GM06990 (cell line): ENCODE measurements at regions not wholly inside any gene's neighbourhood (a gene's known extent, or its start where the extent isn't known, plus 50 kb on each side); places are given as distances from the start of the nearest gene placed in this dataset.
"Not testable (repeated sequence)": the region's sequence is repeated elsewhere in the genome, so short reads cannot be mapped to it uniquely, and the experiment has no call there.

Experiments
- DNase-seq: peaks from one replicate; pipeline ENCODE4 v3.0.0-alpha.2; 2011; ENCODE audit not compliant: insufficient read length; ENCODE audit errors: extremely low read depth
- H3K27me3 ChIP-seq: replicated peaks from 2 replicates; pipeline ENCODE4 v1.6.0; 2011; ENCODE audit warnings: low read length; ENCODE audit not compliant: control insufficient read depth, insufficient read depth
- H3K36me3 ChIP-seq: 2 replicates; pipeline ENCODE4 v1.5.1; 2011; ENCODE audit warnings: low read length; ENCODE audit not compliant: control insufficient read depth, insufficient read depth
- H3K4me3 ChIP-seq: replicated peaks from 2 replicates; pipeline ENCODE4 v1.5.1; 2011; ENCODE audit warnings: low read depth, mild to moderate bottlenecking, control low read depth, low read length
- TF ChIP-seq, protein P1 (sequence below): IDR thresholded peaks from 2 replicates; pipeline ENCODE4 v1.5.1; 2011; ENCODE audit warnings: low read length, control low read depth, mild to moderate bottlenecking, inconsistent platforms; ENCODE audit not compliant: insufficient read depth, poor library complexity, severe bottlenecking

DNA sequence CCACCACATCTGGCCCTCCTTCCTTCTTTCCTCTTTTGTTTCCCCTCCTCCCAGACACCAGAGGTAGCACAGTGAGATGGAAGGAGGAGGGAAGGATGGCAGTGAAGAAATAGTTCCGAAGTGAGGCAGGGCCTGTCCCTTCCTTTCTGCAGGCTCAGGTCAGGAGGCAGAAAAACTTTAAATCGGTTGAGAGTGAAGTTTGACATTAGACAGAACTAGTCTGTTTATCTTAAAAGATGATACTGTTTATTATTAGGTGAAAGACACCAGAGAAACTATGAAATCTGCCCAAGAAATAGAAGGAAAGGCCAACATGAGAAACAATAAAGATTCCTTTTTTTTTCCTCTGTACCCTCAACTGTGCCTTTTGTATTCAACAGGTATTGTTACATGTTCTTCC, 670.3 kb downstream of the UTRN start:
- TF ChIP-seq, protein P1, sequence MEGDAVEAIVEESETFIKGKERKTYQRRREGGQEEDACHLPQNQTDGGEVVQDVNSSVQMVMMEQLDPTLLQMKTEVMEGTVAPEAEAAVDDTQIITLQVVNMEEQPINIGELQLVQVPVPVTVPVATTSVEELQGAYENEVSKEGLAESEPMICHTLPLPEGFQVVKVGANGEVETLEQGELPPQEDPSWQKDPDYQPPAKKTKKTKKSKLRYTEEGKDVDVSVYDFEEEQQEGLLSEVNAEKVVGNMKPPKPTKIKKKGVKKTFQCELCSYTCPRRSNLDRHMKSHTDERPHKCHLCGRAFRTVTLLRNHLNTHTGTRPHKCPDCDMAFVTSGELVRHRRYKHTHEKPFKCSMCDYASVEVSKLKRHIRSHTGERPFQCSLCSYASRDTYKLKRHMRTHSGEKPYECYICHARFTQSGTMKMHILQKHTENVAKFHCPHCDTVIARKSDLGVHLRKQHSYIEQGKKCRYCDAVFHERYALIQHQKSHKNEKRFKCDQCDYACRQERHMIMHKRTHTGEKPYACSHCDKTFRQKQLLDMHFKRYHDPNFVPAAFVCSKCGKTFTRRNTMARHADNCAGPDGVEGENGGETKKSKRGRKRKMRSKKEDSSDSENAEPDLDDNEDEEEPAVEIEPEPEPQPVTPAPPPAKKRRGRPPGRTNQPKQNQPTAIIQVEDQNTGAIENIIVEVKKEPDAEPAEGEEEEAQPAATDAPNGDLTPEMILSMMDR: no peak
- H3K4me3 ChIP-seq: no peak overlapping the region

DNA sequence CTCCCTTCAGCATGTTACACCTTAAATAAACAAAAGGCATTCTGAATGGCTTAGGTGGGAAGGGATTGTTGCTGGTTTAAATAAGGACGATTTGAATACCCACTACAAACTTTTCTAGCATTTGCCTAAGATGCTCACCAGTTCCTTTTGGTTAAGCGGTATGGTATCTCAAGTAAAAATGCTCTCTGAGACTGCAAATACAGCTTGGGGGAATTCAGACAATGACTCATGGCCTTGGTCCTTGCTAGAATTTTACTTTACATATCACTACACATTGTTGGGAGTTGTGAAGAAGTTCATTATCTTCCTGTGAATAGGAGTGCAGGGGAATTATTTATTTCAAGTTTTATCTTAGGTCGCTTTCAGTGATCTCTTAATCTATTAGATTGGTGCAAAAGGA, 670.7 kb downstream of the UTRN start:
- no peak overlapping the region for H3K4me3 ChIP-seq
- DNase-seq: no peak
- TF ChIP-seq, protein P1: no peak
- H3K27me3 ChIP-seq: no peaks in the 10 kb centered on the region
- no peaks in the 10 kb centered on the region for H3K36me3 ChIP-seq

More for the DNA sequence above, 670.3 kb downstream of the UTRN start:
- no peak for DNase-seq
- Histone ChIP-seq H3K27me3 (no peaks in the 10 kb centered on the region), H3K36me3 (no peaks in the 10 kb centered on the region)

DNA sequence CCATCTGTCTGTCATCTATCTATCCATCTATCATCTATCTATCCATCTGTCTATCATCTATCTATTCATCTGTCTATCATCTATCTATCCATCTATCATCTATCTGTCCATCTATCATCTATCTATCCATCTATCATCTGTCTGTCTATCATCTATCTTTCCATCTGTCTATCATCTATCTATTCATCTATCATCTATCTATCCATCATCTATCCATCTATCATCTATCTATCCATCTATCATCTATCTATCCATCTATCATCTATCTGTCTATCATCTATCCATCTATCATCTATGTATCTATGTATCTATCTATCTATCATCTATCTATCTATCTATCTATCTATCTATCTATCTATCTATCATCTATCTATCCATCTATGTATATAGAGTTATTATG, 671.6 kb downstream of the UTRN start:
- H3K36me3 ChIP-seq, H3K4me3 ChIP-seq, DNase-seq, H3K27me3 ChIP-seq: not testable (repeated sequence)

DNA sequence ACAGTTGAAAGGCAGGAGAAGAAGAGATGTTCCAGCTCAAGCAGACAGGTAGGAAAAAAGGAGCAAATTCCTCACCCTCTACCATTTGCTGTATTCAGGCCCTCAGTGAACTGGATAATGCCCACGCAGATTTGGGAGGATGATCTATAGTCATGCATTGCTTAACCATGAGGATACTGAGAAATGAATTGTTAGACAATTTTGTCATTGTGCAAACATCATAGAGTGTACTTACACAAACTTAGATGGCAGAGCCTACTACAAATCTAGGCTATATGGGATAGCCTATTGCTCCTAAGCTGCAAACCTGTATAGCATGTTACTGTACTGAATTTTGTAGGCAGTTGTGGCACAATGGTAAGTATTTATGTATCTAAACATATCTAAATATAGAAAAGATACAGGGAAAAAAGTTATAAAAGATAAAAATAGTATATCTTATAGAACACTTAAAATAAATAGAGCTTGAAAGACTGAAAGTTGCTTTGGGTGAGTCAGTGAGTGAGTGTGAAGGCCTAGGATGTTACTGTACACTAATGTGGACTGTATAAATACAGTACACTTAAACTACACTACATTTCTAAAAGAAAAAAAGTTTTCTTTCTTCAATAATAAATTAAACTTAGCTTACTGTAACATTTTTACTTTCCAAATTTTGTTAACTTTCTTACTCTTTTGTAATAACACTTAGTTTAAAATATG, 672.3 kb downstream of the UTRN start:
- TF ChIP-seq, protein P1: no peak
- DNase-seq: no peak
- H3K36me3 ChIP-seq: no peaks in the 10 kb centered on the region
- H3K27me3 ChIP-seq: no peaks in the 10 kb centered on the region
- no peak overlapping the region for H3K4me3 ChIP-seq

DNA sequence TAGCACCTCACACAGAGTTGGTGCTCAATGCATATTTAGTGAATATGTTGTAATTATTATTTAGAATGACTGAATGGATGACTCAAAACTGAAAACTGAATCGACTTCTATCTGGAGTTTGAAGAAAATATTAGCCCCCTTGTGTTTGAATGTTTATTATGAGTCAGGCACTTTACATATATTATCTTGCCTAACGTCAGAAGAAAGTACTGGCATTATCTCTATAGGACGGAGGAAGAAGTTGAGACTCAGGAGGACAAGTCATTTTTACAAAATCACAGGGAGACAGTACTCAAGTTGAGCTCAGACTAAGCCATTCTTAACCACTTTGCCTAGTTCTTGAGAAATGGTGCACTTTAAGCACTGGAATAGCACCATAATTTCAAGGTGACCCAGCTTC, 684.0 kb downstream of the UTRN start:
- Histone ChIP-seq H3K27me3 (0 out of 2 replicates have a peak, but pooled peaks cover 1% of the 10 kb centered on the region), H3K36me3 (no peaks in the 10 kb centered on the region), H3K4me3 (no peak overlapping the region)
- TF ChIP-seq, protein P1: no peak
- no peak for DNase-seq

DNA sequence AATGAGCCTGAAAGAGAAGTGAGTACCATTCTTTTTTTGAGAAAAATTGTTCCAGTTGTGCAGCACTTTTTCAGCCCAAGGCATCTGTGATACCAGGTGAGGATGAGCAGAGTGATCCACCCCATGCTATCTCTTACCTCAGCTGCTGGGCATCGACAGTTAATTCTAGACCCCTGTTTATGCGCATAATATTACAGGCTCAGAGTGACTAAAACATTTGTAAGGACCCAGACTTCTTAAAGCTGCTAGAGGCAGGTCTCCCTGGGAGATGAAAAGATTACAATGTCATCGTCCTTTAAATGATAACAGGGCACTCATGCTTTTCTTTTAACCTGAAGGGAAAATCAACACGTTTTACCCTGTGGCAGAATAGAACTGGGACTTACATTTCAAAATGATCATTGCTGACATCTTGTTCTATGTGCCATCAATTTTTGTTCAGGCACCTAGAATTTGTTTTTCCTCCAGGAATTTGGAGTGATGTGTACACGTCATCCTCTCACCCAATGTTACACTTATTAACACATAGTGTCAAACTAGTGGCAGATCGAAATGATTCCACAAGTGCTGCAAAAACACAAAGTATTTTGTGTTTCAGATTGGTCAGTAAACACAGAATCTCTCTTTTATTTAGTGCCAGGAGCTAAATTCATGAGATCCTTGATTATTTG, 684.6 kb downstream of the UTRN start:
- Histone ChIP-seq H3K27me3 (no peaks in the 10 kb centered on the region), H3K36me3 (no peaks in the 10 kb centered on the region), H3K4me3 (no peak overlapping the region)
- TF ChIP-seq, protein P1: no peak
- DNase-seq: no peak

DNA sequence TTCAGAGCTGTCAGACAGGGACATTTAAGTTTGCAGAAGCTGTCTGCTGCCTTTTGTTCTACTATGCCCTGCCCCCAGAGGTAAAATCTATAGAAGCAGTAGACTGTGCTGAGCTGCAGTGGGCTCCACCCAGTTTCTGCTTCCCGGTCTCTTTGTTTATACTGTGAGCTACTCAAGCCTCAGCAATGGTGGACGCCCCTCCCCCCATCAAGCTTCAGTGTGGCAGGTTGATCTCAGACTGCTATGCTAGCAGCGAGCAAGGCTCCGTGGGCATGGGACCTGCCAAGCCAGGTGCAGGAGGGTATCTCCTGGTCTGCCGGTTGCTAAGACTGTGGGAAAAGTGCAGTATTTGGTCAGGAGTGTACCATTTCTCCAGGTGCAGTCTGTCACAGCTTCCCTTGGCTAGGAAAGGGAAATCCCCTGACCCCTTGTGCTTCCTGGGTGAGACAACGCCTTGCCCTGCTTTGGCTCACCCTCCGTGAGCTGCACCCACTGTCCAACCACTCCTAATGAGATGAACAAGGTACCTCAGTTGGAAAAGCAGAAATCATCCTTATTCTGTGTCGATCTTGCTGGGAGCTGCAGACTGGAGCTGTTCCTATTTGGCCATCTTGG, 692.2 kb downstream of the UTRN start:
- not testable (repeated sequence) for H3K36me3 ChIP-seq, DNase-seq, H3K27me3 ChIP-seq, H3K4me3 ChIP-seq
